Astrocyte (in vitro differentiated cells and primary cell): ENCODE measurements at regions not wholly inside any gene's neighbourhood (a gene's known extent, or its start where the extent isn't known, plus 50 kb on each side); places are given as distances from the start of the nearest gene placed in this dataset.

Experiments used
- EZH2 ChIP-seq: IDR thresholded peaks from 2 replicates; pipeline ENCODE4 v1.6.1; 2012; ENCODE audit warnings: mild to moderate bottlenecking, low read length, inconsistent platforms; ENCODE audit not compliant: insufficient read depth
- TF ChIP-seq, protein P1 (sequence below): IDR thresholded peaks from 2 replicates; pipeline ENCODE4 v1.5.1; 2011; ENCODE audit warnings: low read depth, mild to moderate bottlenecking, inconsistent platforms, low read length, moderate library complexity; ENCODE audit not compliant: insufficient read depth

DNA sequence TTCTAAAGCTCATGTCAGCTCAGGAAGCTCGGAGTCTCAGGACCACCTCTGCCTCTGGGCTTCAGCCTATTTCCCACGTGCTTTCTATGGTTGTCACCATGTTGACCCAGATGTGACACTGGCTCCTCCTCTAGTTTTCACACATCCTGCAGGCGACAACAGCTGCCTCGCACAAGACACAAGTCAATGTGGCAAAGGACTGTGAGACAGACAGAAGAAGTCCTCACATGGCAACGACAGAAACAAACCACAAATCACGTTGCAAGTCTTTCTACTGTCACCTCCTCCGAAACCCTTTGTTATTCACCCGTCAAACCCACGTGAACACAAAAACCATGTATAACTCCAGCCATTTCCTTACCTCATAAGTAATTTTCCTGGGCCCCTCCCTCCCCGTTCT, 194.5 kb downstream of the MEX3B start:
- TF ChIP-seq, protein P1, sequence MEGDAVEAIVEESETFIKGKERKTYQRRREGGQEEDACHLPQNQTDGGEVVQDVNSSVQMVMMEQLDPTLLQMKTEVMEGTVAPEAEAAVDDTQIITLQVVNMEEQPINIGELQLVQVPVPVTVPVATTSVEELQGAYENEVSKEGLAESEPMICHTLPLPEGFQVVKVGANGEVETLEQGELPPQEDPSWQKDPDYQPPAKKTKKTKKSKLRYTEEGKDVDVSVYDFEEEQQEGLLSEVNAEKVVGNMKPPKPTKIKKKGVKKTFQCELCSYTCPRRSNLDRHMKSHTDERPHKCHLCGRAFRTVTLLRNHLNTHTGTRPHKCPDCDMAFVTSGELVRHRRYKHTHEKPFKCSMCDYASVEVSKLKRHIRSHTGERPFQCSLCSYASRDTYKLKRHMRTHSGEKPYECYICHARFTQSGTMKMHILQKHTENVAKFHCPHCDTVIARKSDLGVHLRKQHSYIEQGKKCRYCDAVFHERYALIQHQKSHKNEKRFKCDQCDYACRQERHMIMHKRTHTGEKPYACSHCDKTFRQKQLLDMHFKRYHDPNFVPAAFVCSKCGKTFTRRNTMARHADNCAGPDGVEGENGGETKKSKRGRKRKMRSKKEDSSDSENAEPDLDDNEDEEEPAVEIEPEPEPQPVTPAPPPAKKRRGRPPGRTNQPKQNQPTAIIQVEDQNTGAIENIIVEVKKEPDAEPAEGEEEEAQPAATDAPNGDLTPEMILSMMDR = no peak
- TF ChIP-seq EZH2 = no peak
